ENCODE measurements at regions not wholly inside any gene's neighbourhood (a gene's known extent, or its start where the extent isn't known, plus 50 kb on each side); places are given as distances from the start of the nearest gene placed in this dataset.

DNA sequence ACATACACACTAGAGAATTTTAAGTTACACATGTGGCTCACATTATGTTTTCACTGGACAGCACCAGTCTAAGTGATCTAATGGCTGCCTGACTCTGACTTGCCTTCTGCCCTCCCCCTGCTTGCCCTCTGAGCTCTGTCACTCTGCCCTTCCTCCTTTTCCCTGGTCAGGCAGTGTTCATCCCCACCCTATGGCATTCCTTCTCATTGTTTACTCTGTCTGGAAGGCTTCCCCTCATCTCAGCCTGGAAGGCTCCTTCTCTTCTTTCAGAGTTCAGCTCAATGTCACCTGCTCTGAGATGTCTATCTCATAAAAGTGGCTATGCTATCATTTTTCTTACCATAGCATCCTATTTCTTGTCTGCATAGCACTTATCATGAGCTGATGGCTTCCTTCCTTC, 305.7 kb downstream of the BMPER start:
- Histone ChIP-seq H3K56ac (ENCODE audit: insufficient read length, low read depth, low read length) (no peak overlapping the region), H3K27ac (ENCODE audit: insufficient read length, low read depth, low read length) (no peak overlapping the region), H4K8ac (replicated peaks; ENCODE audit: insufficient read length, low read depth, low read length) (no peak overlapping the region), H3K4me1 (ENCODE audit: insufficient read depth, low read length) (peaks cover 5% of the 10 kb centered on the region), H3K23me2 (ENCODE audit: insufficient read length, low read depth, low read length, poor library complexity, severe bottlenecking) (no peaks in the 10 kb centered on the region), H3K27me3 (ENCODE audit: insufficient read depth, low read length) (no peaks in the 10 kb centered on the region), H4K5ac (ENCODE audit: insufficient read length, low read depth, low read length) (no peak overlapping the region), H2BK5ac (ENCODE audit: insufficient read length, low read length) (no peak overlapping the region), H3K4ac (ENCODE audit: low read depth, low read length) (no peak overlapping the region), H3K23ac (ENCODE audit: insufficient read length, low read depth, low read length) (no peak overlapping the region), H2BK120ac (ENCODE audit: low read depth, low read length, poor library complexity, severe bottlenecking) (no peak overlapping the region), H3K9me3 (ENCODE audit: control insufficient read depth, low read depth, low read length) (no peaks in the 10 kb centered on the region), H3K18ac (ENCODE audit: insufficient read length, low read depth, low read length) (no peak overlapping the region), H2BK20ac (ENCODE audit: low read depth, low read length, poor library complexity, severe bottlenecking) (no peak overlapping the region), H3K79me1 (ENCODE audit: insufficient read depth, low read depth, low read length, poor library complexity, severe bottlenecking) (no peaks in the 10 kb centered on the region), H3K4me2 (ENCODE audit: insufficient read depth, insufficient read length, low read length) (no peak overlapping the region), H4K20me1 (ENCODE audit: control insufficient read depth, insufficient read depth, insufficient read length) (no peaks in the 10 kb centered on the region), H2BK12ac (ENCODE audit: insufficient read length, low read depth, low read length) (no peak overlapping the region), H4K91ac (ENCODE audit: insufficient read length, low read depth, low read length) (no peak overlapping the region), H3K9ac (ENCODE audit: extremely low read depth, insufficient read length, low read length) (no peak overlapping the region), H3K14ac (ENCODE audit: insufficient read depth, low read length) (no peak overlapping the region), H2BK15ac (ENCODE audit: low read depth, low read length) (no peak overlapping the region), H3T11ph (ENCODE audit: low read length) (no peak overlapping the region), H2AFZ (ENCODE audit: low read length) (no peak overlapping the region), H3K79me2 (ENCODE audit: insufficient read depth, low read length) (no peaks in the 10 kb centered on the region), H2AK5ac (ENCODE audit: insufficient read length, low read length) (no peak overlapping the region)
- Mint-ChIP-seq H3K9me3 (no peaks in the 10 kb centered on the region), H3K27me3 (ENCODE audit: low read depth) (no peaks in the 10 kb centered on the region), H3K4me1 (peaks cover 22 to 30% of the 10 kb centered on the region in 2 experiments), H3K36me3 (ENCODE audit: insufficient read depth in 1 of 3, low read depth in 3 of 3) (no peaks in the 10 kb centered on the region), H3K4me3 (no peak overlapping the region), H3K27ac (no peak overlapping the region)
- no peak for TF ChIP-seq CTCF (conservative IDR thresholded peaks at IDR 0.05)
- no peak for DNase-seq

Data from H9 (cell line).